ENCODE measurements at regions not wholly inside any gene's neighbourhood (a gene's known extent, or its start where the extent isn't known, plus 50 kb on each side); places are given as distances from the start of the nearest gene placed in this dataset.
"Not testable (repeated sequence)": the region's sequence is repeated elsewhere in the genome, so short reads cannot be mapped to it uniquely, and the experiment has no call there.

- no peak for DNase-seq
These were observed 391.3 kb upstream of the GYPC start for GRCh38 chr2:126264625-126265024.

DNA sequence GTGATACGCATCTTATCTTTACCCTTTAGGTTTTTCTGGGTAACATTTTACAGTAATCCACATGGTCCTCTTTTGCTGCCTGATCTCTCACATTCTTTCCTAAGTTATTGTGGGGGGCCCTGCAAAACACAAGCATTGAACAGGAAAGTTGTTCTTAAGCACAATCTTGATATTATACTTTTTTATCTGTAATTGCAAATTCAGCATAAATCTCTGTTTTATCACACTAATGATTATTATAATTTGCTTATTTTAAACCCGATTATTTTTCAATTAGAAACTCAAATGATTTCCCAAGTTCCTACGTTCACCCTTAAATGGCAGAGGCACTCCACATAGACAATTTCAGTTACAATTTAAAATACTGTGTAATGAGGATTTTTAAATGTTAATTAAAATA lies 386.0 kb upstream of the GYPC start:
- no peak for DNase-seq

DNA sequence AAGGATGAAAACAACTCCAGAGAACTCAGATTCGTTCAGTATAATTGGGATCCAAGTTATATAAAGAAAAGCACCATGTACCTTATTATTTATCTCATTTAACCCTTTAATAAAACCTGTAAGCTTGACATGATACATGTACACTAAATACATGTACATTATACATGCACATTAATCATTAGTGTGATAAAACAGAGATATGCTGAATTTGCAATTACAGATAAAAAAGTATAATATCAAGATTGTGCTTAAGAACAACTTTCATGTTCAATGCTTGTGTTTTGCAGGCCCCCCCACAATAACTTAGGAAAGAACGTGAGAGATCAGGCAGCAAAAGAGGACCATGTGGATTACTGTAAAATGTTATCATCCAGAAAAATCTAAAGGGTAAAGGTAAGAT lies 385.4 kb upstream of the GYPC start:
- DNase-seq: no peak

- DNase-seq: no peak
These were observed 383.6 kb upstream of the GYPC start for GRCh38 chr2:126272401-126272800.

DNA sequence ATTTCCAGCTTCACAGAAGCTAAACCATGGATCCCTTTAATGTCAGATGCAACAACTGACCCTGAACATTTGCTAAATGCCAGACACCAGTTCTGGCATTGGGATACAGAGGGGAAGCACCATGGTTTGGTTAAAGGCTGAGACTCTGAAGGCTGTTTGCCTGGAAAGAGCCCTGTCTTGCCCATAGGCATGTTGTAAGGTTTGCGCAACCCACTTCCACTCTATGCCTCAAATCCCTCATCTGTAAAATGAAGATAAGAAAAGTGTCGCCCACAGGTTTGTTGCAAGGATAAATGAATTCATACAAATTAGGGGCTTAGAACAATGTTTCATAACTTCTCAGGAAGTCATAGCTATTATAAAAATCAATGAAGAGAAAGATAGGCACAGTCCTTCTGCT lies 380.9 kb upstream of the GYPC start:
- DNase-seq: no peak

DNA sequence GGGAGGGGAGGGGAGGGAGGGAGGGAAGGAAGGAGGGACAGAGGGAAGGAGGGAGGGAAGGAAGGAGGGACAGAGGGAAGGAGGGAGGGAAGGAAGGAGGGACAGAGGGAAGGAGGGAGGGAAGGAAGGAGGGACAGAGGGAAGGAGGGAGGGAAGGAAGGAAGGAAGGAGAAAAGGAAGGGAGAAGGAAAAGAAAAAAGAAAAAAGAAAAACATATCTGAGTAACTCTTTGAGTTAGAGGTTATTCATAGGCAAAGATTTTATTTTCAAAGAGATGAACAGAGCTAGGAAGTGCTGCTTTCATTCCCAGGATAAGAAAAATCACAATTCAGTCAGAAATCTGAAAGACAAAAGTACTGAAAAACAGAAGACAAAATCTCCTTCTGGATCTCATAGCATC lies 379.7 kb upstream of the GYPC start:
- DNase-seq: not testable (repeated sequence)

GRCh38 chr2:126288362-126288761 lies 367.6 kb upstream of the GYPC start:
- no peak for DNase-seq

- DNase-seq: not testable (repeated sequence)
These were observed 362.0 kb upstream of the GYPC start for GRCh38 chr2:126293962-126294361.

- no peak for DNase-seq
These were observed 356.4 kb upstream of the GYPC start for GRCh38 chr2:126299469-126299976.

DNA sequence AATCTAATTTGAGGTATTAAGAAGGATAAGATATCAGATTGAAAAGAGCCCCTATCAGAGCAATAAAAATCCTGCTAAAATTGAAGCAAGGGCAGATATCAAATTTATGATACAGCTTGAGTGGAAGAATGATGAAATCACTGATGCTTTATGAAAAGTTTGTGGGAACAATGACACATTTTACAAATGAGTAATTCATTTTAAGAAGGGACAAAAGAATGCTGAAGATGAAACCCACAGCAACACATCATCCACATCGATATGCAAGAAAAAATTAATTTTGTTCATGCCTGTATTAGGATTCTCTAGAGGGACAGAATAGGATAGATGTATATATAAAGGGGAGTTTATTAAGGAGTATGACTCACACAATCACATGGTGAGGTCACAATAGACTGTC lies 355.6 kb upstream of the GYPC start:
- no peak for DNase-seq

DNA sequence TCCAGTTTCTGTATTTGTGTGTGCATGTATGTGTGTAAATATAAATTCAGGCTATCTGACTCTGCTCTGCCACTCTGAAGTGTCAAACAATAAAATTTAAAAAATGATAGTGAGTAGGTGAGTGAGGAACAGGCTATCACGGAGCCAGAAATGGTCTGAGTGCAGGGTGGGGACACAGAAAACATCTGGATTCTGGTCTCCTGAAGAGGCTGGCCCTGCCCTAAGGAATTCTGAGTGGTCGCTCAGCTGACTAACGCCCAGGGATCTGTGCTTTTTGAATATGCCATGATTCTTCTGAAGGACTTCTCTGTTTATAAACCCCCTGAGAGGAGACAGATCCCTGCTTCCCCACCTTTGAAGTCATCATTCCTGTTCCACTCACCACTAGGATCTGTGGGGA lies 353.9 kb upstream of the GYPC start:
- DNase-seq: no peak

DNA sequence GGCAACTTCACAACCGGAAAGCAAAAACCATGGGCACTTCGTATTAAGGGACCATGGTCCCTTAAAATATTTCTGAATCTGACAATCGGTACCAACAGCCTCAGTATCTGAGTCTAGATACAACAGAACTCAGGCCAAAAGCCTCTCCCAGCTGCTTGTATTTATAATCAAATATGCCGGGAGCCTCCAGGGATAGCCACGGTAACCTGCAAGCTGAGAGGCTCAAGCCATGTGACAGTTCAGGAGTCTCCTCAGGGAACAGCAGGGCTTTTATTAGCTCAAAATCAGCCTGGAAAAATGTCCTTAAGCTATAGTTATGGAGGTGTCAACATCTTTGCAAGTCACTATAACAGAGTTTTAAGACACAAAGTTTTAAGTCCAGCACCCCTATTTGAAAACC lies 352.8 kb upstream of the GYPC start:
- DNase-seq: no peak

- no peak for DNase-seq
These were observed 351.8 kb upstream of the GYPC start for GRCh38 chr2:126304154-126304553.

DNA sequence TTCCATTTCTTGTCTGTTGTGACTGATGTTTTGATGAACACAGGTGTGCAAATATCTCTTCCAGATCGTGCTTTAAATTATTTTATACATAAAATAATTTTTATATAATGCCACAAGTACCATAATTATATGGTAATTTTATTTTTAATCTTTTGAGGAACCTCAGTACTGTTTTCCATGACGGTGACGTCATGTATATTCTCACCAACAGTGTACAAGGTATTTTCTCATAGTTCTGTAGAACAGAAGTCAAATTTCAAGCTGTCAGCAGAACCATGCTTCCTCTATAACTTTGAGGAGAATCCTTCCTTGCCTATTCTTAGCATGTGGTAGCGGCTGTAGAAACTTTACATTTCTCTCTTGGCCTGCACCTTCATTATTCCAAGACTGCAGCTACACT lies 349.4 kb upstream of the GYPC start:
- no peak for DNase-seq

DNA sequence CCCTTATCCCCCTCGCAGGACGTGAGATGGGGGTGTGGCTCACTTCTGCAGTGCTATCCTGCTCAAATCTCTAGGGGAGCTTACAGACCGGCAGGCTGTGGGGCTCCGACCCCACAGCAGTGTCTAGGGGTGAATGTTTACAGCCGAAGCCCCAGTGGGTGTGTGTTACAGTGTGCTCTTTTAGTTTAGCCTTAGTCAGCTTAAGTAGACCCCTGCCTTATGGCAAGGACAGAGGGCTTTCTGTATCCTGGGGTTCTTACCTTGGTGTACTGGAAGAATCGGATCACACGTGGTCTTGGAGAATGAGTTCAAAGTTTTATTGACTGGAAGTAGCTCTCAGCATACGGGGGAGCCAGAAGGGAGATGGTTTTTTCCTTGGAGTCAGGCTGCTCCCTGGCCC lies 348.2 kb upstream of the GYPC start:
- no peak for DNase-seq

- DNase-seq: no peak
These were observed 346.8 kb upstream of the GYPC start for GRCh38 chr2:126309185-126309584.

DNA sequence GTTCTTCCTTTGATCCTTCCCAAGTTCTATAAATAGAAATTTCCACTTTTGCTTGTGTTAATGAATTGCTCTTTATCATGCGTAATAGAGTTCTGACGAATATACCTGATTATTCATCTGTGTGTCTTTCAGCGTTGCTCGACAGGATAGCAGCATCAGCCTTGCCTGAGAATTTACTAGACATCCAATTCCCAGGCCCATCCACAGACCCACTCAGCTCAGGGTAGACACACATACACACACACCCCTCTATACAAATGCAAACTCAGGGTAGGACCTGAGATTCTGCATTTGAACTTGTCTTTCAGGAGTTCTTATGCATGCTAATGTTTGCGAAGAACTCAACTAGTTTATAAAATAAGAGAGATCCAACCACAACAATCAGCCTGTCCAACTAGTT lies 343.4 kb upstream of the GYPC start:
- DNase-seq: no peak

DNA sequence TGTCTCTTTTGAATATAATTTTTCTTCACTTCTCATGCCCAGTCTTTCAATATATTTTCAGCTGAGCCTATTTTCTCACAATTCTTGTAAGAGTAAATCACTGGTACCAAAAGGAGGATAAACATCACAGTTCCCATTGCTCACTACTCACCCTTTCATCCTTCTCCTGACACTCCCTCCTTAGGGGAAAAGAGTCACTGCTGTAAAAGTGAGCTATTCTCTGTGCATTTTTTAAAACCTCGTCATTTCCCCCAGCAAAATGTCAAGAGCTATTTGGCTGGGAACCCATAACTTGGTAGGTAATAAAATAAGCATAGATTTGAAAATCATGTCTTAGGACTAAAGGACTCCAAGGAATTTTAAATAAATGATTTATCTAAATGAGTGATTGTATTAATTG lies 340.1 kb upstream of the GYPC start:
- DNase-seq: no peak

GRCh38 chr2:126317790-126318431 lies 338.0 kb upstream of the GYPC start:
- peak; percentile 13 to 55 (median 36) for DNase-seq

DNA sequence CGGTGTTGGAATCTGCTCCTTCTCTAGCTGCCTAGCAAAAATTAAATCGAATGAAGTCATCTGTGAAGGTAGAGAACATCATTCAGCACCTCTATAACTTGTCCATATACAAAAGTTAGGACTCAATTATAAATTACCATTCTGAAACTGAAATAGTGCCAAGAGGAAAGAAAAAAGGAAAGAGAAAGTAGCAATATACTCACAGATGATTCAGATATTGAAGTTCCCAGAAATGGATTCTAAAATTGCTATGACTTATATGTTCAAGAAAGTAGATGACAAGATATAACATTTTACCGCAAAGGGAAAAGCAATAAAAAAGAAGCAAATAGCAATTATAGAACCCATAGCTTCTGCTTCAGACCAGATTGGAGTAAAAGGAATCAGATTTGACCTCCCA lies 333.6 kb upstream of the GYPC start:
- DNase-seq: peak in 2 of 3 donors; percentile 14 to 55

DNA sequence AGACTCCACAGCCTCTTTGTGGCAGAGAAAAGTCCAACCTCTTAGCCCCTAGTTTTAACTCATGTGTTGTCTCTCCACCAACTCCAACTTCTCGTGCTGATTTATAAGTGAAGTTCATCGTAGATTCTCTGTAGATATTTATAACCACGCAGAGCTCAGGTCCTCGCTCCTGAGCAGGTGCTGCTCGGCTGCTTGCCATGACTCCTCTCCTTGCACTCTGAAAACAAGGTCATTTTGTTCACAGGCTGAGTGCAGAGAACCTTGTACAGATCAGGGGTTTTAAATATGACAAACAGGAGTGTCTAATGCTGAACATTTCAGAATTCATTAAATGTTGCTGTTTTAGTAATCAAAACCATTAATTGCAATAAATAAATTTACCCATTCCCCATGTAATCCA lies 330.8 kb upstream of the GYPC start:
- no peak for DNase-seq

DNA sequence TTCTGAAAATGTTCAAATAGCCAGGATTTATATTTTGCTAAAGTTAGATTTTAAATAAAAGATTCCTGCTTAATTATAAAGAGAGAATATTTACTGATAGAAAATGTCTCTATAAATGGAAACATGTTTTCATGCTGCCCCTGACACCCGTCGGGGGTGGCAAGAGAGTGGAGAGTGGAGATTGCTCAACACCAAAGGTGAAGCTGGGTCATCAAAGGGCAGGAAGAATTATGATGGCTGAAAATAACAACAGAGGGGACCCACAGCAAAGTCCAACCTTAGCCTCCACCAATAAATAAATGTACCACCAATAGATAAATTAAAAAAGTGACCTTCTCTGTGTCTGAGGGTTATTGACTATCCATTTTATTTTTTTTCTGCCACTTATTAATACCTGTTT lies 326.8 kb upstream of the GYPC start:
- DNase-seq: no peak

DNA sequence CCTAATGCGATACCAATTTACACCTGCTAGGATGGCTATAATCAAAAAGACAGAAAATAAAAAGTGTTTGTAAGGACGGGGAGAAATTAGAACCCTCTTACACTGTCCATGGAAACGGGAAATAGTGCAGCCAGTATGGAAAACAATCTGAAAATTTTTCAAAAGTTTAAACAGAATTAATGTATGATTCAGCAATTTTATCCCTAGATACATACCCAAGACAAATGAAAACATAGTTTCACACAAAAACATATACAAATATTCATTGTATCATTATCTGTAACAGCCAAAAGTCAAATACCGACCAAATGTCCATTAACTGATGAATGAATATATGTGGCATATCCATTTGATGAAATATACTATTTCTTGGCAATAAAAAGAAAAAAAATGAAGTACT lies 313.5 kb upstream of the GYPC start:
- DNase-seq: no peak

- no peak for DNase-seq
These were observed 312.8 kb upstream of the GYPC start for GRCh38 chr2:126343136-126343535.

DNA sequence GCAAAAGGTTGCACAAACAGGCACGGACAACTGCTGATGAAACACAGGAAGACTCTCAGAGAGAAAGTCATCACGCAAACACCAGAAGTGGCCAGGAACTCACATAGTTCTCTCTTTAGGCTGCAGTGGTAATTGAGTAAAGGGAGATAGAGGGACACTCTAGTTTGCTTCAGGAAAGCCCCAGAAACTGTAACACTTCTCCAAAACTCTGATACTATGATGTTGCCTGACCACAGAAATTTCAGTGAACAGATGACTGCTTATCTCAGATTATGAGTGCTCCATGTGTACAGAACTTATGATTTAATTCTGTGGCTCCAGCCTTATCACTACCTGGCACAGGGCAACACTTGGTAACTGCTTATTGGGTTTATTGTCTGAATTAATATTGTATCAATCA lies 311.5 kb upstream of the GYPC start:
- DNase-seq: peak; percentile 4 to 47 (median 17)

DNA sequence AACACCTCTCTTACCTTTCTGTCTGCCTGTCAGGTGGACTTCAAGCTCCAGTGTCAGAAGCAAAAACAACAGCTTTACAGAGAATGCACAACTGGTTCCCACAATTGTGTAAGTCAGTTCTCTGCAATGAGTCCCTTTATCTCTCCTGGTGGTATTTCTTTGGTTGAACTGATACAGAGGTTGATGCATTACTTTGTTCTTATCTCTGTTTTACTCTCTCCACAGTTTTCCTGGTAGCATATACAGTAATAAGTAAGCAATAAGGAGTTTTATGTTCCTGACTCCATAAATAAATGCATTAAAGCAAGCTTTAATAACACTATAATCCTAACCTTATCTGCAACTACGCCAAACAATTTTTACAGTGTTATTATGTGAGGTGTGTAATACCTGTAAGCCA lies 310.3 kb upstream of the GYPC start:
- no peak for DNase-seq

Measured in suppressor macrophage treated with lipopolysaccharide for 1 hour (primary cell).